Islet of Langerhans (tissue), 1 donor: ENCODE measurements at regions not wholly inside any gene's neighbourhood (a gene's known extent, or its start where the extent isn't known, plus 50 kb on each side); places are given as distances from the start of the nearest gene placed in this dataset.

Experiments
- FAIRE-seq: peaks from one replicate; lab custom pipeline; 2011; peaks lifted over from hg19 to GRCh38; lab: Jason Lieb, UNC

- no peak for FAIRE-seq
These were observed 544.4 kb upstream of the EEF2KMT start for GRCh38 chr16:5642011-5642410.

- no peak for FAIRE-seq
These were observed 543.3 kb upstream of the EEF2KMT start for GRCh38 chr16:5640883-5641282.

GRCh38 chr16:5639531-5639930, 541.9 kb upstream of the EEF2KMT start:
- FAIRE-seq = no peak

GRCh38 chr16:5635331-5635730, 537.7 kb upstream of the EEF2KMT start:
- no peak for FAIRE-seq

- FAIRE-seq = no peak
These were observed 537.1 kb upstream of the EEF2KMT start for GRCh38 chr16:5634666-5635180.

GRCh38 chr16:5633845-5634440, 536.3 kb upstream of the EEF2KMT start:
- no peak for FAIRE-seq

- FAIRE-seq = no peak
These were observed 524.8 kb upstream of the EEF2KMT start for GRCh38 chr16:5622234-5622884.

GRCh38 chr16:5621826-5622225, 524.2 kb upstream of the EEF2KMT start:
- no peak for FAIRE-seq

GRCh38 chr16:5619304-5619703, 521.7 kb upstream of the EEF2KMT start:
- FAIRE-seq = no peak

- FAIRE-seq = no peak
These were observed 519.2 kb upstream of the EEF2KMT start for GRCh38 chr16:5616841-5617240.

- no peak for FAIRE-seq
These were observed 518.5 kb upstream of the EEF2KMT start for GRCh38 chr16:5615868-5616642.

GRCh38 chr16:5607169-5607568, 509.6 kb upstream of the EEF2KMT start:
- no peak for FAIRE-seq

- FAIRE-seq = no peak
These were observed 507.8 kb upstream of the EEF2KMT start for GRCh38 chr16:5605404-5605803.

- no peak for FAIRE-seq
These were observed 507.2 kb upstream of the EEF2KMT start for GRCh38 chr16:5604770-5605169.

GRCh38 chr16:5603836-5604235, 506.2 kb upstream of the EEF2KMT start:
- no peak for FAIRE-seq

- FAIRE-seq = no peak
These were observed 504.4 kb upstream of the EEF2KMT start for GRCh38 chr16:5601957-5602356.

GRCh38 chr16:5598793-5599192, 501.2 kb upstream of the EEF2KMT start:
- FAIRE-seq = no peak

GRCh38 chr16:5595849-5596248, 498.3 kb upstream of the EEF2KMT start:
- FAIRE-seq = no peak

- FAIRE-seq = no peak
These were observed 492.8 kb upstream of the EEF2KMT start for GRCh38 chr16:5590416-5590815.

- no peak for FAIRE-seq
These were observed 492.3 kb upstream of the EEF2KMT start for GRCh38 chr16:5589812-5590373.

GRCh38 chr16:5584109-5584508, 486.5 kb upstream of the EEF2KMT start:
- FAIRE-seq = no peak

- FAIRE-seq = no peak
These were observed 484.9 kb upstream of the EEF2KMT start for GRCh38 chr16:5582529-5582928.

GRCh38 chr16:5581908-5582307, 484.3 kb upstream of the EEF2KMT start:
- no peak for FAIRE-seq
